ENCODE measurements at regions not wholly inside any gene's neighbourhood (a gene's known extent, or its start where the extent isn't known, plus 50 kb on each side); places are given as distances from the start of the nearest gene placed in this dataset.
"Not testable (repeated sequence)": the region's sequence is repeated elsewhere in the genome, so short reads cannot be mapped to it uniquely, and the experiment has no call there.

GRCh38 chr7:6939126-6939525, 113.1 kb upstream of the CCZ1B start:
- DNase-seq = not testable (repeated sequence)

- DNase-seq = not testable (repeated sequence)
These were observed 113.8 kb upstream of the CCZ1B start for GRCh38 chr7:6939896-6940295.

- not testable (repeated sequence) for DNase-seq
These were observed 120.8 kb upstream of the CCZ1B start for GRCh38 chr7:6946873-6947272.

GRCh38 chr7:6950231-6950630, 124.2 kb upstream of the CCZ1B start:
- DNase-seq = not testable (repeated sequence)

GRCh38 chr7:6951553-6951952, 125.5 kb upstream of the CCZ1B start:
- not testable (repeated sequence) for DNase-seq

GRCh38 chr7:6953138-6953797, 127.2 kb upstream of the CCZ1B start:
- not testable (repeated sequence) for DNase-seq

- DNase-seq = not testable (repeated sequence)
These were observed 127.7 kb upstream of the CCZ1B start for GRCh38 chr7:6953798-6954181.

GRCh38 chr7:6955385-6955784, 129.3 kb upstream of the CCZ1B start:
- DNase-seq = not testable (repeated sequence)

GRCh38 chr7:6955990-6956566, 130.0 kb upstream of the CCZ1B start:
- DNase-seq = not testable (repeated sequence)

- DNase-seq = not testable (repeated sequence)
These were observed 132.3 kb upstream of the CCZ1B start for GRCh38 chr7:6958371-6958770.

- not testable (repeated sequence) for DNase-seq
These were observed 133.9 kb upstream of the CCZ1B start for GRCh38 chr7:6959942-6960341.

GRCh38 chr7:6962871-6963270, 136.8 kb upstream of the CCZ1B start:
- DNase-seq = not testable (repeated sequence)

GRCh38 chr7:6965051-6965450, 139.0 kb upstream of the CCZ1B start:
- DNase-seq = peak; percentile 56

- DNase-seq = not testable (repeated sequence)
These were observed 144.1 kb upstream of the CCZ1B start for GRCh38 chr7:6970180-6970579.

GRCh38 chr7:6974876-6975275, 148.8 kb upstream of the CCZ1B start:
- DNase-seq = not testable (repeated sequence)

- not testable (repeated sequence) for DNase-seq
These were observed 149.3 kb upstream of the CCZ1B start for GRCh38 chr7:6975346-6975745.

GRCh38 chr7:6977368-6977767, 151.3 kb upstream of the CCZ1B start:
- not testable (repeated sequence) for DNase-seq

GRCh38 chr7:6978326-6978725, 152.3 kb upstream of the CCZ1B start:
- DNase-seq = not testable (repeated sequence)

GRCh38 chr7:6979456-6979855, 153.4 kb upstream of the CCZ1B start:
- DNase-seq = not testable (repeated sequence)

GRCh38 chr7:6982375-6982774, 156.3 kb upstream of the CCZ1B start:
- not testable (repeated sequence) for DNase-seq

- not testable (repeated sequence) for DNase-seq
These were observed 160.8 kb upstream of the CCZ1B start for GRCh38 chr7:6986892-6987291.

- not testable (repeated sequence) for DNase-seq
These were observed 162.5 kb upstream of the CCZ1B start for GRCh38 chr7:6988608-6989007.

- not testable (repeated sequence) for DNase-seq
These were observed 163.9 kb upstream of the CCZ1B start for GRCh38 chr7:6989968-6990367.

- DNase-seq = peak; percentile 3
These were observed 164.5 kb upstream of the CCZ1B start for GRCh38 chr7:6990426-6991152.
